Omental fat pad (tissue), 3 donors: ENCODE measurements at regions not wholly inside any gene's neighbourhood (a gene's known extent, or its start where the extent isn't known, plus 50 kb on each side); places are given as distances from the start of the nearest gene placed in this dataset.

ENCODE experiments used
- ATAC-seq: fragments of 150-250 bp; one replicate; pipeline ENCODE4 v1.9.1; 2016; ENCODE audit warnings: mild to moderate bottlenecking, moderate library complexity; ENCODE audit not compliant: low FRiP score
- DNase-seq: peaks from one replicate; pipeline ENCODE4 v3.0.0-alpha.2; 2019; ENCODE audit warnings: low spot score
- TF ChIP-seq, protein P1 (sequence below), 3 donors: fragments of 450-650 bp; IDR thresholded peaks; one replicate each; pipeline ENCODE4 v1.5.1; 2016 to 2017; ENCODE audit warnings: antibody characterized with exemption in 3 of 3, mild to moderate bottlenecking in 3 of 3, moderate library complexity in 2 of 3

DNA sequence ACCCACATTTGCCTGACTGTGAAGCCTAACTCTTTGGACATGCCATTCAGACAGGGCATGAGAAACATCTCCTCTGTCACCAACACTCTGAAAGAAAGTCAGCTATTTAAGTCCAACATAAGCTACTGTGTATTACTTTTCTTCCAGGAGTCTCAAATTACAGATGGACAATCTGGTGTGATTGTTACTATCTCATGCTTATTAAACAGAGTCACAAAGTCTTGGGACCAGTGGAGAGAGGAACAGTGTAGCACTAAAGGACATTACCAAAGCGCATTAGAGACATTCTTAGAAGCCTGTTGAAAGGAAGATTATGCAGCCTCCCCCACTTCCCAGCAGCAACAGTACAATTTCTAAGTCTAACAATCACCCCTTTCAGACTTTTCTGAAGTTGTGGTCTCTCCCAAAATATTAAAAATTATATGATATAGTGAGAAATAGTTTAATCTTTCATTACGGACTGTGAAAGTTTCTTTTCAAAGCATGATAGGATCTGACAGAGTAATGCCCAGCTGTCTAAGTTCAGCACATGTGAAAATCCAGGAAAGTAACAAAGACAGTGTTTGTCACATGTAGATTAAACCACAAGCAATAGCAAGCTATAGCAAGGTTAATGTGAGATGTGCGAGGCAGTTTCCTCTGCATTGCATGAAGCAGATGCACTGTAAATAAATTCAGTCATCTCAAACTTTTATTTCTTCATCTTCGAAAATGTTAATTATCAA is 280.9 kb upstream of the FZD8 start:
- TF ChIP-seq, protein P1, sequence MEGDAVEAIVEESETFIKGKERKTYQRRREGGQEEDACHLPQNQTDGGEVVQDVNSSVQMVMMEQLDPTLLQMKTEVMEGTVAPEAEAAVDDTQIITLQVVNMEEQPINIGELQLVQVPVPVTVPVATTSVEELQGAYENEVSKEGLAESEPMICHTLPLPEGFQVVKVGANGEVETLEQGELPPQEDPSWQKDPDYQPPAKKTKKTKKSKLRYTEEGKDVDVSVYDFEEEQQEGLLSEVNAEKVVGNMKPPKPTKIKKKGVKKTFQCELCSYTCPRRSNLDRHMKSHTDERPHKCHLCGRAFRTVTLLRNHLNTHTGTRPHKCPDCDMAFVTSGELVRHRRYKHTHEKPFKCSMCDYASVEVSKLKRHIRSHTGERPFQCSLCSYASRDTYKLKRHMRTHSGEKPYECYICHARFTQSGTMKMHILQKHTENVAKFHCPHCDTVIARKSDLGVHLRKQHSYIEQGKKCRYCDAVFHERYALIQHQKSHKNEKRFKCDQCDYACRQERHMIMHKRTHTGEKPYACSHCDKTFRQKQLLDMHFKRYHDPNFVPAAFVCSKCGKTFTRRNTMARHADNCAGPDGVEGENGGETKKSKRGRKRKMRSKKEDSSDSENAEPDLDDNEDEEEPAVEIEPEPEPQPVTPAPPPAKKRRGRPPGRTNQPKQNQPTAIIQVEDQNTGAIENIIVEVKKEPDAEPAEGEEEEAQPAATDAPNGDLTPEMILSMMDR (IDR thresholded peaks at IDR 0.05), result no peak
- no peak for DNase-seq
- ATAC-seq, result no peak

DNA sequence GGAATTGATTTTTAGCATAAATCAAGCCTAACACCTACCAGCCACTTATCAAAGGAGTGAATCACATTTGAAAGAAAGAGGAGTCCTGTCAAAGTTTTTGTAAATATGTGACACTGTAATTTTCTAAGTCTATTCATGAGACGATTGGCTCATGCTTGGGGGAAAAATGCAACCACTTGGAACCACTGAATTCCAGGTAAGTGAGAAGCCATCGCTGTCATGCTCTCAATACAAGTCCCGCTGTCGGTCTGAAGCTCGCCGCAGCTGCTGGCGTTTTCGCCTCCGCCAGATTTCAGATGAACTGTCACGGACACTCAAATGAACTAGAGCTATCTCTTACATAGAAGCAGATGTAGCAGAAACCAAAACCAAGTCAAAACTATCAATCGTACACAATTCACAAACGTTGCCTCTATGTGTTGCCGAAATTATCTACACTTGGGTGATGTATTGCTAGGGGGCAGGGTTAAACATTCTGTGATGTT is 279.8 kb upstream of the FZD8 start:
- DNase-seq (no peak), ATAC-seq (no peak)

DNA sequence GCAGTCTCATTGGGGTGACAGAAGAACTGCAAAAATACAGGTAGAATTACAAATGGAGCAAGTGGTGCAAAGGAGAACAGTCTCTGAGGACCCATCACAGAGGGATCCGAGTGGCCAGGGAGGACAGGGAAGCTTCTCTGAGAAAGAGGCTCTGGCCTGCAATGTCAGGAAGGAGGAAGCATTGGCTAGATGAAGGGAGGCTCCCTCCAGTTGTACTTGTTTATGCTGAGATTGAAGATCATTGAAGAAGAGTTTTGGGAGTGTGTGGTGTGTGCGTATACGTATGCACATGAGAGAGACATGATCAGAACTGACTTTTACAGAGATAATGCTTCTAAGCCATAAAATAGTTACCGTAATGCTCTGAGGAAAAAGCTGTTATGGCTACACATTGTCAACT is 274.7 kb upstream of the FZD8 start:
- TF ChIP-seq, protein P1 (IDR thresholded peaks at IDR 0.05), result no peak
- ATAC-seq, result no peak

More for the DNA sequence above, 279.8 kb upstream of the FZD8 start:
- TF ChIP-seq, protein P1 (IDR thresholded peaks at IDR 0.05), result no peak

DNA sequence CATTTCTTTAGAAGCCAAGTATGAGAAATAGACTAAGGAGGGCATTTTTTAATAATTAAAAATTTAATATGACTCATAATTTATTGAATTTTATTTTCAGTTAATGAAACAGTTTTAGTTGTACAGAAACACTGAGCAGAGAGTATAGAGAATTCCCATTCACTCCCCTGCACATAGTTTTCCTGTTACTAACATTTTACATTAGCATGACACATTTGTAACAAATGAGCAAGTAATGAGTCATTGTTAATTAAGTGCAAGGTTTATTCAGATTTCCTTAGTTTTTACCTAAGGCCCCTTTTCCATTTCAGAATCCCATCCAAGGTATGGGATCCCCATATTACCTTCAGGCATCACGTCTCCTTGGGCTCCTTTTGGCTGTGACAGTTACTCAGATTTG is 271.5 kb upstream of the FZD8 start:
- DNase-seq (no peak), ATAC-seq (peak; percentile 71)
- TF ChIP-seq, protein P1 (IDR thresholded peaks at IDR 0.05), result no peak

More for the DNA sequence above, 274.7 kb upstream of the FZD8 start:
- no peak for DNase-seq

DNA sequence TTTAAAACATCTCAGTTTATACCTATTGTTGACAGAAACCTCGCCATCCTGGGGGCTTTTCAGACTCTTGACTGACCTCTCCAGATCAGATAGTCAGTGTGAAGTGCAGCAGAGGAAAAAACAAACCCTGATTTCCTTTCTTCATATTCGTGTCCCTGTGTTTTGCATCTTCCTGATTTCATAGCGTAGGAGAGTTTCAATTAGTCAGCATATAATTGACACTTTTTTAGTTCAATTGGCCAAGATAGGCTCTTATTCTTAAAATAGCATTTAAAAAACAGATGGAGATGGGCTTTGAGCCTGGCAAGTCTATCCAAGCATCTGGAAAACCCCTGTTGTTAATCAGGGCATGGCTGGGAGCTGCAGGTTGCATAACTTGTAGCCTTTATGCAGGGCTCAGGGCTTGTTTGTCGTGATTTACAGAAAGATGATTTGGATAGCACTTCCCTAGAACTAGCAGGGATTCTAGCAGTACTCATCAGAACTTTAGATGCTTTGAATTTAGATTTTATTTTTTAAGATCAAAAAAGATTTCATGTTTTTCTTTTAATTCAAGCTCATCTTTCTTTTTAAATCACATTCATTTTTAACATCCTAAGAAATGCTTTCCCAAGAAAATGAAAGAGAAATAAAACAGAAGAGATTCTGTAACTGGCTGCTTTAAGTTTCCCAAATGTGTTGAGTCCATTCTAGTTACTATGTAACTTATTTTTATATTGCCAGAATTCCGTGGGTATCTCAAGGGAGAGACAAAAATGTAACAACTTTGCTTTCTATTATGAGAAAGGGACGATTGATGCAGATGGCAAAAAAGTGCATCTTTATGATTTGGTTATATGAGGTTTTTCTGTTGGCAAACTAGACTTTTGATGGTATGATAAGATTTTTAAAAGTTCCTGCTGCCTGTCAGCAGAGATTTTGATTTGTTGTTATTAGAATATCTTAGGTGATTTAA is 270.8 kb upstream of the FZD8 start:
- ATAC-seq (peak; percentile 71), DNase-seq (no peak)
- TF ChIP-seq, protein P1 (IDR thresholded peaks at IDR 0.05), result no peak

DNA sequence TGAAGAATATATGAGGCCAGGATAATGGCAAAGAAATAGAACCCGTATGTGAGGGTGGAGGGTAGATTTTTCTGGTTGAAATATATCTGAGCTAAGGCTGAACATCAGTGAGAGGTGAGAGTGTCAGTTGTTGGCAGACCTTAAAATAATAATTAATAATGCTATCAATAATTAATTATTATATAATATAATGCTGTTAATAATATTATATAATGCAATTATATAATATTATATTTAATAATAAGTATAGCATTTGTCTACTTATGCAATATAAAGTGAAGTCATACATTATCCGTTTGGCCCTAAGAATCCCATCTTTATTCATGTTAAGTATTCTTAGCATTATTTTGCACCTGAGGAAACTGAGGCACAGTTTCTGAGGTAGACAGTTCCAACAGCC is 269.9 kb upstream of the FZD8 start:
- TF ChIP-seq, protein P1 (IDR thresholded peaks at IDR 0.05), result no peak
- ATAC-seq, result no peak

More for the DNA sequence above, 269.9 kb upstream of the FZD8 start:
- no peak for DNase-seq
